ENCODE measurements at regions not wholly inside any gene's neighbourhood (a gene's known extent, or its start where the extent isn't known, plus 50 kb on each side); places are given as distances from the start of the nearest gene placed in this dataset.

- no peaks in the 10 kb centered on the region for H3K4me1 Mint-ChIP-seq
- H3K9me3 Mint-ChIP-seq: no peaks in the 10 kb centered on the region
- DNase-seq (ENCODE audit: low read depth, low spot score): no peak
- no peaks in the 10 kb centered on the region for H3K36me3 Mint-ChIP-seq (ENCODE audit: low read depth)
- H3K27me3 Mint-ChIP-seq (ENCODE audit: low read depth): peaks cover 19% of the 10 kb centered on the region
- TF ChIP-seq CTCF (conservative IDR thresholded peaks at IDR 0.05): peak; percentile 76
- no peak overlapping the region for H3K4me3 Mint-ChIP-seq
- no peak overlapping the region for H3K27ac Mint-ChIP-seq (ENCODE audit: unreplicated experiment)
Measured at GRCh38 chr4:26081795-26082498, 167.9 kb downstream of the SMIM20 start.

GRCh38 chr4:26082565-26082964 lies 168.5 kb downstream of the SMIM20 start:
- no peak for TF ChIP-seq CTCF (conservative IDR thresholded peaks at IDR 0.05)

GRCh38 chr4:26083987-26084386 lies 170.0 kb downstream of the SMIM20 start:
- Mint-ChIP-seq H3K27ac (ENCODE audit: unreplicated experiment) (no peak overlapping the region), H3K27me3 (ENCODE audit: low read depth) (peaks cover 19% of the 10 kb centered on the region), H3K4me1 (no peaks in the 10 kb centered on the region), H3K9me3 (no peaks in the 10 kb centered on the region), H3K4me3 (no peak overlapping the region), H3K36me3 (ENCODE audit: low read depth) (no peaks in the 10 kb centered on the region)
- no peak for DNase-seq (ENCODE audit: low read depth, low spot score)
- TF ChIP-seq CTCF (conservative IDR thresholded peaks at IDR 0.05): no peak

More at GRCh38 chr4:26082565-26082964, 168.5 kb downstream of the SMIM20 start:
- Mint-ChIP-seq H3K4me1 (no peaks in the 10 kb centered on the region), H3K27ac (ENCODE audit: unreplicated experiment) (no peak overlapping the region), H3K9me3 (no peaks in the 10 kb centered on the region), H3K27me3 (ENCODE audit: low read depth) (peaks cover 19% of the 10 kb centered on the region), H3K36me3 (ENCODE audit: low read depth) (no peaks in the 10 kb centered on the region), H3K4me3 (no peak overlapping the region)
- no peak for DNase-seq (ENCODE audit: low read depth, low spot score)

GRCh38 chr4:26084414-26084813 lies 170.4 kb downstream of the SMIM20 start:
- no peaks in the 10 kb centered on the region for H3K9me3 Mint-ChIP-seq
- TF ChIP-seq CTCF (conservative IDR thresholded peaks at IDR 0.05): no peak
- H3K4me1 Mint-ChIP-seq: no peaks in the 10 kb centered on the region

GRCh38 chr4:26085551-26085950 lies 171.5 kb downstream of the SMIM20 start:
- H3K36me3 Mint-ChIP-seq (ENCODE audit: low read depth): peaks cover 4% of the 10 kb centered on the region
- H3K9me3 Mint-ChIP-seq: peaks cover 6% of the 10 kb centered on the region

More at GRCh38 chr4:26084414-26084813, 170.4 kb downstream of the SMIM20 start:
- Mint-ChIP-seq H3K27me3 (ENCODE audit: low read depth) (peaks cover 19% of the 10 kb centered on the region), H3K27ac (ENCODE audit: unreplicated experiment) (no peak overlapping the region), H3K4me3 (no peak overlapping the region), H3K36me3 (ENCODE audit: low read depth) (no peaks in the 10 kb centered on the region)
- DNase-seq (ENCODE audit: low read depth, low spot score): no peak

More at GRCh38 chr4:26085551-26085950, 171.5 kb downstream of the SMIM20 start:
- Mint-ChIP-seq H3K27ac (ENCODE audit: unreplicated experiment) (no peak overlapping the region), H3K27me3 (ENCODE audit: low read depth) (peaks cover 16% of the 10 kb centered on the region), H3K4me1 (no peaks in the 10 kb centered on the region), H3K4me3 (no peak overlapping the region)
- TF ChIP-seq CTCF (conservative IDR thresholded peaks at IDR 0.05): no peak
- no peak for DNase-seq (ENCODE audit: low read depth, low spot score)

Data from neural crest cell (in vitro differentiated cells).